Large intestine (tissue), 3 donors: ENCODE measurements at regions not wholly inside any gene's neighbourhood (a gene's known extent, or its start where the extent isn't known, plus 50 kb on each side); places are given as distances from the start of the nearest gene placed in this dataset.

ENCODE experiments used
- DNase-seq, 2 donors: peaks; one replicate each; pipeline versions ENCODE4 v3.0.0 to v3.0.0-alpha.2; 2013
- H3K27ac ChIP-seq: one replicate; pipeline ENCODE4 v1.5.1; 2013; ENCODE audit warnings: low read length
- H3K27me3 ChIP-seq: 2 replicates; pipeline ENCODE4 v1.6.1; 2013; ENCODE audit warnings: low read length; ENCODE audit not compliant: control insufficient read depth, insufficient read depth
- H3K36me3 ChIP-seq: 2 replicates; pipeline ENCODE4 v1.6.1; 2013; ENCODE audit warnings: low read length; ENCODE audit not compliant: control insufficient read depth, insufficient read depth
- H3K4me1 ChIP-seq: one replicate; pipeline ENCODE4 v1.6.1; 2013; ENCODE audit warnings: low read length; ENCODE audit not compliant: control insufficient read depth, insufficient read depth
- H3K4me3 ChIP-seq: one replicate; pipeline ENCODE4 v1.5.1; 2013; ENCODE audit warnings: low read length
- H3K9me3 ChIP-seq: one replicate; pipeline ENCODE4 v1.6.1; 2013; ENCODE audit warnings: mild to moderate bottlenecking, low read depth, low read length, moderate library complexity; ENCODE audit not compliant: control insufficient read depth
- WGBS: methylation state at CpG from one replicate; pipeline ENCODE4 v1.1.5; 2013; ENCODE audit warnings: low lambda C conversion rate; ENCODE audit not compliant: insufficient coverage; 5-methylcytosine and 5-hydroxymethylcytosine counted together

DNA sequence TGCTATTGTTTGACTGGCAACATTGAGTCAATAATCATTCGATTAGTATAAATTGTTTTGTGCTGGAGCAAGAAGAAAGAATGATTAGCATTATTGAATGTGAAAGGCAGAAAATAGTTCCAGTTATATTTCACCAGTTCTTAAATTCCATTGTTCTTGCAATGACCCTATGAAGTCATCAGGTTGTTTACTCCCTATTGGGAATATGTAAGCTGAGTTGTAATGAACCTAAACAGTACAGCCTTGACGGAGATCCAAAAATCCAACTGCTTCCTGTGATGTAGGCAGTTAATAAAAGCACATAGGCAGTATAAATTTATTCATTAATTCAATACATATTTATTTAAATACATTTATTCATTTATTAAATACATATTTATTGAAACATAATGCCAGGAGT is 947.5 kb downstream of the PCDH7 start:
- no peaks in the 10 kb centered on the region for H3K4me1 ChIP-seq
- H3K27ac ChIP-seq: no peak overlapping the region
- no peaks in the 10 kb centered on the region for H3K9me3 ChIP-seq
- WGBS: no CpG with 5 or more reads among the region's 2 CpGs
- no peak overlapping the region for H3K4me3 ChIP-seq
- H3K36me3 ChIP-seq: no peaks in the 10 kb centered on the region
- H3K27me3 ChIP-seq: no peaks in the 10 kb centered on the region
- no peak for DNase-seq

DNA sequence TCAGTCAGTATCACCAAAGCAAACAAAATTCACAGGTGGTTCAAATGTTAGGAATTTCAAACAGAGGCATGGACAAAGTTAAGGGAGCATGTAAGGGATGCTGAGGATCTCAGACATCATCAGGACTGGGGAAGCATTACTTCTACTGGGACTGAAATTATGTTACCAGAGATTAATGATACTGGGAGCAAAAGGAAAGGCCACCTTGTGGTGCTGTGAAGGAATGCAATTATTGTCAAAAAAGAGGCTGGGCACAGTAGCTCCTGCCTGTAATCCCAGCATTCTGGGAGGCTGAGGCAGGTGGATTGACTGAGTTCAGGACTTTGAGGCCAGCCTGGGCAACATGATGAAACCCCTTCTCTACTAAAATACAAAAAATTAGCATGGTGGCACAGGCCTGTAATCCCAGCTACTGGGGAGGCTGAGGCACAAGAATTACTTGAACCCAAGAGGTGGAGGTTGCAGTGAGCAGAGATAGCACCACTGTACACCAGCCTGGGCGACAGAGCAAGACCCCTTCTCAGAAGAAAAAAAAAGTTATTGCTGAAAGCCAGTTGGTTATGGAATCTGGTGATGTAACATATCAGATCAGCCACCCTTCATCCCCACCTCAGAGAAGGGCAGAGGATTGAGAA is 954.3 kb downstream of the PCDH7 start:
- no peaks in the 10 kb centered on the region for H3K27me3 ChIP-seq
- H3K27ac ChIP-seq: no peak overlapping the region
- no CpG with 5 or more reads among the region's 1 CpG for WGBS
- H3K36me3 ChIP-seq: no peaks in the 10 kb centered on the region
- no peaks in the 10 kb centered on the region for H3K9me3 ChIP-seq
- DNase-seq: no peak
- H3K4me3 ChIP-seq: no peak overlapping the region
- H3K4me1 ChIP-seq: no peaks in the 10 kb centered on the region

DNA sequence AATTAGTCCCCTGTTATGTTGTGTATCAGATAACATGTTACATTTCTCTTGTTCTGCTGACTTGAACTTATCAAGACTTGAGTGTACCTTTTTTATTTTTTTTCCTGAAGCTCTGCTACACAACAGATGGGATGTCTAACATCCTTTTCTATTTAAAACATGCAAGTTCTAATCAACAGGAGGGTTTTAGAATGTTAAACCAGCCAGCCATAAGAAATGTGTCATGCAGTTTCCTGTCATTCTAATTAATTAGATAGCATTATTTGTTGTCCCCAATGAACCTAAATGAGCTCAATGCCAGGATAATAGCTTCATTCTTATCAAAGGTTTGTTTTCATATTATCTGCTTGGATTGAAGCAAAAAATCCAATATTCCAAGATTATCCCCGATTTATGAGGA is 958.2 kb downstream of the PCDH7 start:
- Histone ChIP-seq H3K27ac (no peak overlapping the region), H3K27me3 (no peaks in the 10 kb centered on the region), H3K4me1 (no peaks in the 10 kb centered on the region), H3K36me3 (no peaks in the 10 kb centered on the region), H3K9me3 (no peaks in the 10 kb centered on the region), H3K4me3 (no peak overlapping the region)
- no peak for DNase-seq
- WGBS: 80% methylated on average over 1 of the region's 1 CpG

DNA sequence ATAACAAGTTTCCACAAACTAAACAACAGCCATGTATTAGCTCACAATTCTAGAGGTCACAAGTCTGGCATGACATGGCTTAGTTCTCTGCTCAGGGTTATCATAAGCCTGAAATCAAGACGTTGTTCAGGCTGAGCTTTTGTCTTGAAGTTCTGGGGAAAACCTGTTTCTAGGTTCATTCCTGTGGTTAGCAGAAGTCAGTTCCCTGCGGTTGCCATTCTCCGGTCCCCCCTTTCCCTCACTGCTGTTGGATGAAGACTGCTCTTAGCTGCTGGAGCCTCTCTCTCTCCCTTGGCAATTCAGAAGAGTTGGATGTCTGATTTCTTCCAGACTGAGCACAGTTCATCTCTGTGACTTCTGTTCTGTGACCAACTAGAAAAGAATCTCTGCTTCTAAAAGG is 962.6 kb downstream of the PCDH7 start:
- no peaks in the 10 kb centered on the region for H3K36me3 ChIP-seq
- no peak overlapping the region for H3K27ac ChIP-seq
- no peak overlapping the region for H3K4me3 ChIP-seq
- no peak for DNase-seq
- H3K4me1 ChIP-seq: no peaks in the 10 kb centered on the region
- no CpG with 5 or more reads among the region's 3 CpGs for WGBS
- H3K27me3 ChIP-seq: no peaks in the 10 kb centered on the region
- H3K9me3 ChIP-seq: no peaks in the 10 kb centered on the region

DNA sequence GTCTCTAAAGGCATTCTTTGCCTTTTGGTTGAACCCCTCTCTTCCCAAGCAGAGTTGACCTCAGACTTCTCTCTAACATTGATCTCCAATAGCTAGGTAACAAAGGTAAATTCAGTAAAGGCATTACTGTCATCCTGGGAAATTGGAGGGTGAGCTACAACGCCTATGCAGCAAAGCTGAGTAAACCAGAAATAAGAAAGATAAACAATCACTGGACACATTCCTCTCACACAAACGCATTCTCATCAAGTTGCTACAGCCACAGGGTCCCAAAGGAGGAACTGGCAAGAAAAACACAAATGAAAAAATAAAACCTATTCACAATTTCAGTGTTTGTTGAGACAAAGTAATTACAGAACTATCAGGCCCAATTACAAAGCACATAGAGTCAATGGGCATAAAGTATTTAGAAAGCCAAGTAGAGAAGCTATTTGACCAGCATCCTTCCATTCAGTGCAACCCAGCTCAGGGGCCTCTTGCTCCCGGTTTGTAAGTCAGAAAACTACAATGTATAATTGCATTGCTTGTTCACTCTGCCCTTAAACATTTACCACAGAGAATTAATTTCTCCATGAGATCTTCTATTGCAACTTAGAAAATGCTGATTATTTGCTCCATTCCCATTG is 967.7 kb downstream of the PCDH7 start:
- 8% methylated on average over 2 of the region's 3 CpGs for WGBS
- Histone ChIP-seq H3K36me3 (no peaks in the 10 kb centered on the region), H3K4me3 (no peak overlapping the region), H3K9me3 (no peaks in the 10 kb centered on the region), H3K27ac (no peak overlapping the region), H3K4me1 (no peaks in the 10 kb centered on the region), H3K27me3 (no peaks in the 10 kb centered on the region)
- no peak for DNase-seq

DNA sequence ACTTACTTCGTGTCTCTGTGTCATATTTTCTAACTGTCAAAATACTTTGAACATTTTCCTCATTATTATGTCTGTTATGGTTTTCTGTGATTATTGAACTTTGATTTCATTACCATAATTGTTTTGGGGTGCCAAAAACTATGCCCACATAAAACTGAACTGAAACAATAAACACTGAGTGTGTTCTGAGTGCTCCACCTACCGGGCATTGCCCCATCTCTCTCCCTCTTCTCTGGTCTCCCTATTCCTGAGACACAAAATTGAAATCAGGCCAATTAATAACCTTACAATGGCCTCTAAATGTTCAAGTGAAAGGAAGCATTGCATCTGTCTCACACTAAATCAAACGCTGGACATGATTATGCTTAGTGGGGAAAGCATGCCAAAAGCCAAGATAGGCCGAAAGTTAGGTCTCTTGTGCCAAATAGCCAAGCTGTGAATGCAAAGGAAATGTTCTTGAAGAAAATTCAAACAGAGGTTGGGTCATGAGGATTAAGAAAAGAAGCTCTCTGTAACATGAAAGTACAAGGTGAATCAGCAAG is 972.3 kb downstream of the PCDH7 start:
- Histone ChIP-seq H3K4me1 (no peaks in the 10 kb centered on the region), H3K27ac (no peak overlapping the region), H3K27me3 (no peaks in the 10 kb centered on the region), H3K9me3 (no peaks in the 10 kb centered on the region), H3K36me3 (no peaks in the 10 kb centered on the region), H3K4me3 (no peak overlapping the region)
- no peak for DNase-seq
- 57% methylated on average over 1 of the region's 4 CpGs for WGBS

DNA sequence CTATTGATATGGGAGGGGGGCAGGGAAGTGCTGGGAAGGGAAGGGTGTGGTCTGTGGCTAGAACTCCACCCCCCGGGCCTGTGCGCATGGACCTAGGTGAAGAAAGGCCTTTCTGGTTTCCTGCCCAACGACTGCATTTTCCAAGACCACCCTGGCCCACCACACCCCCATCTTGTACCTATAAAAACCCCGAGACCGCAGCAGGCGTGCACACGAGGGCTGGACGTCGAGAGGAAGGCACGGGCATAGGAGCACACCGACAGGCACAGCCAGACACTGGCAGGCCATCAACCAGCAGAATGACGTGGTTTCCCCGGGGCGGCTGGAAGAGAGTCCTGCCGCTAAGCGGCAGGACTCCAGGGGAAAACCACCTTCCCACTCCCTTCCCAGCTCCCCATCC is 981.1 kb downstream of the PCDH7 start:
- no peak for DNase-seq
- WGBS: no CpG with 5 or more reads among the region's 16 CpGs
- H3K9me3 ChIP-seq: no peaks in the 10 kb centered on the region
- no peaks in the 10 kb centered on the region for H3K4me1 ChIP-seq
- H3K36me3 ChIP-seq: no peaks in the 10 kb centered on the region
- no peak overlapping the region for H3K27ac ChIP-seq
- no peaks in the 10 kb centered on the region for H3K27me3 ChIP-seq
- no peak overlapping the region for H3K4me3 ChIP-seq

DNA sequence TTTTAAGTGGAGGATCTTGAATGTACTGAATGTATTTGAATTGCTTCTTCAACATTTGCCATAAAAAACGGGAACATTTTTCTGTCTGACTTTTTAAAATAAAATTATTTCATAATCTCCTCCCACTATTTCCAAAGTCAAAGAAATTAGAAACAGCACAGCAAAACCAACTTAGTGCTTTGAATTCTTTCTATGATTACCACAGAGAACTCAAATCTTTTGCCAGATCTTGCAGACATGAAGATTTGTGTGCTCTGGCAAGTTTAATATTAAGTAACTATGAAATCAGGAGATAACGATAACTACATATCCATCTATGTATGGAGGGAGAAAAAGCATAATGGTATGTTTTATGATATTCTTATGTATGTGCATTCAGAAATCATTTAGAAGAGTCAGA is 982.2 kb downstream of the PCDH7 start:
- Histone ChIP-seq H3K27me3 (no peaks in the 10 kb centered on the region), H3K4me1 (no peaks in the 10 kb centered on the region), H3K36me3 (no peaks in the 10 kb centered on the region), H3K4me3 (no peak overlapping the region), H3K27ac (no peak overlapping the region), H3K9me3 (no peaks in the 10 kb centered on the region)
- DNase-seq: no peak
- 82% methylated on average over 2 of the region's 2 CpGs for WGBS

DNA sequence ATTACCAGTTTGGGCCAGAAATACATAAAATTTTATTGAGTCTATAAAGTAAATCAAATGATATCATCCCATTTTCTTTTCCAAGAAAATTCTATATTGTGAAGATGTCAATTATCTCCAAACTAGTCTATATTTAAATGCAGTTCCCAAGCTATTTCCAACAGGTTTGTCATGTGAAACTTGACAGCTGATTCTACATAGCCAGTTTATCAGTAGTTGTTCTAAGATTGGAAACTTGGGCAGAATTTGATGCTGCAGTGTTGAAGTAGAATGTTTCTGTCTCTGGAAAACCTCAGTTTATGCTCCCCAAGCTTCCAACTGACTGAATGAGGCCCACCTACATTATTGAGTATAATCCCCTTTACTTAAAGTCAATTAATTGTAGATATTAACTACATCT is 994.1 kb downstream of the PCDH7 start:
- no peak overlapping the region for H3K4me3 ChIP-seq
- H3K4me1 ChIP-seq: no peaks in the 10 kb centered on the region
- no peaks in the 10 kb centered on the region for H3K9me3 ChIP-seq
- DNase-seq: no peak
- no peak overlapping the region for H3K27ac ChIP-seq
- no peaks in the 10 kb centered on the region for H3K36me3 ChIP-seq
- no peaks in the 10 kb centered on the region for H3K27me3 ChIP-seq

DNA sequence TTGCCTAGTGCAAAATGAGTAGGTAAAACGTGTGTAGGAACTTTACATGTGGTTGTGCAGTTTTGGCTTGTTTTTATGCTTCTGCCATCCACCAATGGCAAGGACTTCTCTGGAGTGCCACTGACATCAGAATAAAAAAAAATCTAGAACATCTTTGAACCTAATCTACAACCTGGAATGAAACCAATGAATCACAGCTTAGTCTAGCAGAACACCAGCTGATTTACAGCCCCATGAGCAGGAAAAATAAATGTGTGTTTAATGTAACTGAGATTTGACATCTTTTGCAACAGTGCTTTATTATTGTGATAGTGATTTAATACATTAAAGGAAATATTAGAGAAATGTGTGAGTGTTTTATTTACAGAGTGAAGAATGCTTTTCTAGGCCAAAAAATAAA is 995.1 kb downstream of the PCDH7 start:
- Histone ChIP-seq H3K4me3 (no peak overlapping the region), H3K27me3 (no peaks in the 10 kb centered on the region), H3K27ac (no peak overlapping the region), H3K36me3 (no peaks in the 10 kb centered on the region), H3K4me1 (no peaks in the 10 kb centered on the region), H3K9me3 (no peaks in the 10 kb centered on the region)
- DNase-seq: no peak
- no CpG with 5 or more reads among the region's 1 CpG for WGBS

DNA sequence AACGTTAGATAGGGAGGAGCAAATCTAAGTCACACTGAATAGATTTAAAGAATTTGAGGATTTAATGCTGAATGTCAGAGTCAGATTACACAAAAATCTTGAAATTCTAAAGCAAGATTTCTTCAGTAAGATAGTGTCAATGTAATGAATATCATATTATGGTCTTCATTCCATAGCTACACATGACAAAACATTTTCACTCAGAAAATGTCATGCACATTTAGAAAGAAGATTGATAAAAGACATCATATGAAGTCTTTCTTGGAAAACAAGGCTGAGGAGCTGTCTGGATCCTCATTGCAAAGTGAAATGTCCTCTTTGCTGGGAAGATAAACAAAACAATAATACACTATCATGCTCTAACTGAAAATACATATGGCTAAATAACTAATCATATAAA is 1006.9 kb downstream of the PCDH7 start:
- H3K4me1 ChIP-seq: no peaks in the 10 kb centered on the region
- no peak for DNase-seq
- no peaks in the 10 kb centered on the region for H3K36me3 ChIP-seq

More for the DNA sequence above, 1006.9 kb downstream of the PCDH7 start:
- H3K27ac ChIP-seq: no peak overlapping the region
- no peaks in the 10 kb centered on the region for H3K9me3 ChIP-seq
- no peak overlapping the region for H3K4me3 ChIP-seq
- no peaks in the 10 kb centered on the region for H3K27me3 ChIP-seq
- no CpG with 5 or more reads among the region's 1 CpG for WGBS
